ENCODE measurements at regions not wholly inside any gene's neighbourhood (a gene's known extent, or its start where the extent isn't known, plus 50 kb on each side); places are given as distances from the start of the nearest gene placed in this dataset.

DNA sequence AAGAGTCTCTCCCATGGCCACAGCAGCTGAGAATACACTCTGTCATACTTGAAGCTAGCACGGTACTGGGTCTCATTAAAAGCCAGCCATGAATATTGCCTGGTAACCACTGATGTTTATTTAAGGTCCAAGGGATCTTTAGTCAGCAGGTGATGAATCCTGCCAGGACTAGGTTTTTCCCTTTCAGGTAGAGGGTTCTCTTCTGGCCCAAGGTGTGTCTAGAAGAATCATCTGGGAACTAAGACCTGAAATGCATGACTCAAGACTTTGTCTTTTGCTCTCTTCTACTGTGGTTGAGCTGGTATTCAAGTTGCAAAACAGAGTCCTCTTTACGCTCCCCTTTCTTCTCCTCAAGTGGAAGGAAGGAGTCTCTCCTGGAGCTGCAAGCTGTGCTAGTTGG is 400.5 kb upstream of the FSIP2 start:
- TF ChIP-seq, protein P1, sequence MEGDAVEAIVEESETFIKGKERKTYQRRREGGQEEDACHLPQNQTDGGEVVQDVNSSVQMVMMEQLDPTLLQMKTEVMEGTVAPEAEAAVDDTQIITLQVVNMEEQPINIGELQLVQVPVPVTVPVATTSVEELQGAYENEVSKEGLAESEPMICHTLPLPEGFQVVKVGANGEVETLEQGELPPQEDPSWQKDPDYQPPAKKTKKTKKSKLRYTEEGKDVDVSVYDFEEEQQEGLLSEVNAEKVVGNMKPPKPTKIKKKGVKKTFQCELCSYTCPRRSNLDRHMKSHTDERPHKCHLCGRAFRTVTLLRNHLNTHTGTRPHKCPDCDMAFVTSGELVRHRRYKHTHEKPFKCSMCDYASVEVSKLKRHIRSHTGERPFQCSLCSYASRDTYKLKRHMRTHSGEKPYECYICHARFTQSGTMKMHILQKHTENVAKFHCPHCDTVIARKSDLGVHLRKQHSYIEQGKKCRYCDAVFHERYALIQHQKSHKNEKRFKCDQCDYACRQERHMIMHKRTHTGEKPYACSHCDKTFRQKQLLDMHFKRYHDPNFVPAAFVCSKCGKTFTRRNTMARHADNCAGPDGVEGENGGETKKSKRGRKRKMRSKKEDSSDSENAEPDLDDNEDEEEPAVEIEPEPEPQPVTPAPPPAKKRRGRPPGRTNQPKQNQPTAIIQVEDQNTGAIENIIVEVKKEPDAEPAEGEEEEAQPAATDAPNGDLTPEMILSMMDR (IDR thresholded peaks at IDR 0.05): no peak
- TF ChIP-seq RAD21 (conservative IDR thresholded peaks at IDR 0.05 in 1 of 2, IDR thresholded peaks at IDR 0.05 in 1 of 2): no peak
- TF ChIP-seq, protein P2, sequence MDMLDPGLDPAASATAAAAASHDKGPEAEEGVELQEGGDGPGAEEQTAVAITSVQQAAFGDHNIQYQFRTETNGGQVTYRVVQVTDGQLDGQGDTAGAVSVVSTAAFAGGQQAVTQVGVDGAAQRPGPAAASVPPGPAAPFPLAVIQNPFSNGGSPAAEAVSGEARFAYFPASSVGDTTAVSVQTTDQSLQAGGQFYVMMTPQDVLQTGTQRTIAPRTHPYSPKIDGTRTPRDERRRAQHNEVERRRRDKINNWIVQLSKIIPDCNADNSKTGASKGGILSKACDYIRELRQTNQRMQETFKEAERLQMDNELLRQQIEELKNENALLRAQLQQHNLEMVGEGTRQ (IDR thresholded peaks at IDR 0.05): no peak
- TF ChIP-seq KDM5A (IDR thresholded peaks at IDR 0.05): no peak
- TF ChIP-seq POLR2A (IDR thresholded peaks at IDR 0.05; ENCODE audit: low read length): no peak
- TF ChIP-seq RFX5 (IDR thresholded peaks at IDR 0.05): no peak
- no peak for TF ChIP-seq MAFK (IDR thresholded peaks at IDR 0.05; ENCODE audit: partially characterized antibody)
- TF ChIP-seq, protein P3, sequence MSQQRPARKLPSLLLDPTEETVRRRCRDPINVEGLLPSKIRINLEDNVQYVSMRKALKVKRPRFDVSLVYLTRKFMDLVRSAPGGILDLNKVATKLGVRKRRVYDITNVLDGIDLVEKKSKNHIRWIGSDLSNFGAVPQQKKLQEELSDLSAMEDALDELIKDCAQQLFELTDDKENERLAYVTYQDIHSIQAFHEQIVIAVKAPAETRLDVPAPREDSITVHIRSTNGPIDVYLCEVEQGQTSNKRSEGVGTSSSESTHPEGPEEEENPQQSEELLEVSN (IDR thresholded peaks at IDR 0.05; ENCODE audit: borderline replicate concordance, low read depth): no peak
- no peak for TF ChIP-seq EP300 (IDR thresholded peaks at IDR 0.05)
- no peak for TF ChIP-seq POLR2AphosphoS2 (conservative IDR thresholded peaks at IDR 0.05; ENCODE audit: low read length)
- TF ChIP-seq EHMT2 (IDR thresholded peaks at IDR 0.05; ENCODE audit: low read depth): no peak
- TF ChIP-seq, protein P4, sequence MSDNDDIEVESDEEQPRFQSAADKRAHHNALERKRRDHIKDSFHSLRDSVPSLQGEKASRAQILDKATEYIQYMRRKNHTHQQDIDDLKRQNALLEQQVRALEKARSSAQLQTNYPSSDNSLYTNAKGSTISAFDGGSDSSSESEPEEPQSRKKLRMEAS (IDR thresholded peaks at IDR 0.05): no peak
- no peak for TF ChIP-seq ZNF302 (CRISPR knock-in tag; IDR thresholded peaks at IDR 0.05)

Data from A549 (cell line).